ENCODE measurements at regions not wholly inside any gene's neighbourhood (a gene's known extent, or its start where the extent isn't known, plus 50 kb on each side); places are given as distances from the start of the nearest gene placed in this dataset.

- TF ChIP-seq CTCF (IDR thresholded peaks at IDR 0.05; ENCODE audit: extremely low read depth, missing control alignments) = no peak
These were observed 837.4 kb upstream of the USP15 start for GRCh38 chr12:61422786-61423185.

GRCh38 chr12:61452076-61452475, 808.1 kb upstream of the USP15 start:
- no peak for TF ChIP-seq CTCF (IDR thresholded peaks at IDR 0.05; ENCODE audit: extremely low read depth, missing control alignments)
- DNase-seq (ENCODE audit: low spot score) = no peak

More at GRCh38 chr12:61422786-61423185, 837.4 kb upstream of the USP15 start:
- DNase-seq (ENCODE audit: low spot score) = no peak

- no peak for TF ChIP-seq CTCF (IDR thresholded peaks at IDR 0.05; ENCODE audit: extremely low read depth, missing control alignments)
- no peak for DNase-seq (ENCODE audit: low spot score)
These were observed 772.5 kb upstream of the USP15 start for GRCh38 chr12:61487728-61488127.

- no peak for TF ChIP-seq CTCF (IDR thresholded peaks at IDR 0.05; ENCODE audit: extremely low read depth, missing control alignments)
- no peak for DNase-seq (ENCODE audit: low spot score)
These were observed 769.4 kb upstream of the USP15 start for GRCh38 chr12:61490526-61491498.

GRCh38 chr12:61502179-61502578, 758.0 kb upstream of the USP15 start:
- no peak for TF ChIP-seq CTCF (IDR thresholded peaks at IDR 0.05; ENCODE audit: extremely low read depth, missing control alignments)
- DNase-seq (ENCODE audit: low spot score) = no peak

GRCh38 chr12:61504396-61505080, 755.7 kb upstream of the USP15 start:
- TF ChIP-seq CTCF (IDR thresholded peaks at IDR 0.05; ENCODE audit: extremely low read depth, missing control alignments) = no peak
- DNase-seq (ENCODE audit: low spot score) = no peak

- TF ChIP-seq CTCF (IDR thresholded peaks at IDR 0.05; ENCODE audit: extremely low read depth, missing control alignments) = no peak
- DNase-seq (ENCODE audit: low spot score) = no peak
These were observed 746.7 kb upstream of the USP15 start for GRCh38 chr12:61513499-61513898.

Data from GM20000 (cell line).